GM19452 (cell line): ENCODE measurements at regions not wholly inside any gene's neighbourhood (a gene's known extent, or its start where the extent isn't known, plus 50 kb on each side); places are given as distances from the start of the nearest gene placed in this dataset.
"Not testable (repeated sequence)": the region's sequence is repeated elsewhere in the genome, so short reads cannot be mapped to it uniquely, and the experiment has no call there.

Experiments used
- ATAC-seq: cut with Tn5 transposase; IDR thresholded peaks from one replicate; pipeline ENCODE4 v1.9.1; 2021; ENCODE audit not compliant: unreplicated experiment

- no peak for ATAC-seq
These were observed 549.6 kb upstream of the CCDC54 start for GRCh38 chr3:106827515-106828213.

DNA sequence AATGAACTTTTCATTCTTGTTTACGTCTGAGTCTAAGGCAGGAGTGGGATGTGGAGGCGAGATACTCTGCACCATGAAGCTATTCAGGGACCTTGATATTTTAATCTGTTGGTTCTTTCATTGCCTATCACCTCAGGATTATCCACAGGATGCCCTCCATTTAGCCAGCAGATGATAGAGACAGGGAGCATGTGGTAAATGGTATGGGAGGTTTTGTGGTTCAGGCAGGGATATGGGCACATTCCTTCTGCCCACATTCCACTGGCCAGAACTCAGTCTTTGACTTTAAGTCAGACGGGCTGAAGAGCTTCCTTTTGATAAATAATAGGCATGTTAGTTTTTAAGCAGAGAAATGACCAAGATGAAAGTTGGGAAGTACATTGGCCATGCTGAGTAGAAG is 548.0 kb upstream of the CCDC54 start:
- ATAC-seq: no peak

DNA sequence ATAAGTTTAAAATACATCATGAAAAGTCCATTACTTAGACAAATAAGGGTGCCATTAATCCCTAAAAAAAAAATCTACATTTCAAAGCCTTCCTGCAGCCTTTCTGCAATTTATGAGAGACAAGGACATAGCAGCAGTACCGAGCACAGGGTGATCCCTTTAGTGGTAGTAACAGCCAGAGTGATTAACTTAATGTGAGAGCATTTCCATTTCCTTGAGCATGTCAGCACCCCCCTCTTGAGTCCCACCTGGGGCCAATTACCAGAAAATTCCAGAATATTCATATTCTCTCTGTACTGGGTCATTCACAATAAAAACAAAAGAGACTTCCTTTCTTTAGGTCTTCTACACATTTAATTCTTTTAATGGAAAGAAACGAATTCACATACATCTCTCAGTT is 546.9 kb upstream of the CCDC54 start:
- ATAC-seq: no peak

GRCh38 chr3:106836906-106837305 is 540.3 kb upstream of the CCDC54 start:
- no peak for ATAC-seq

DNA sequence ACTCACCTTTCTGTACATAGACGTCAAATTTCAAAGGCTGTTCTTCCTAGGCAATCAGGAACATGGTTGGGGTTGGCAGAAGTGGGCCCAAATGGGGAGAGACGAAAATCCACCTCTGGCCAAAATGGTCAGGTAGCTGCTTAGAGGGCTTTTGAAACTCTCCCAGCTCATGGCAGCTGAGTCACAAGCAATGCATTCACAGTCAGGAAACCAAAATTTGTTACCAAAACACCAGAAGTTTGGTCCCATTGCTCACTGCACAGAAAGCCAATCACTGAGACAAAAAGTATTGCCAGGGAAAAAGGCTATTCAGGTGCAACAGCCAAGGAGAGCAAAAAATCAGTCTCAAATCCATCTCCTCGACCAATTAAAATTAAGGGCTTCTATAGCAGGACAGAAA is 539.6 kb upstream of the CCDC54 start:
- ATAC-seq: no peak

DNA sequence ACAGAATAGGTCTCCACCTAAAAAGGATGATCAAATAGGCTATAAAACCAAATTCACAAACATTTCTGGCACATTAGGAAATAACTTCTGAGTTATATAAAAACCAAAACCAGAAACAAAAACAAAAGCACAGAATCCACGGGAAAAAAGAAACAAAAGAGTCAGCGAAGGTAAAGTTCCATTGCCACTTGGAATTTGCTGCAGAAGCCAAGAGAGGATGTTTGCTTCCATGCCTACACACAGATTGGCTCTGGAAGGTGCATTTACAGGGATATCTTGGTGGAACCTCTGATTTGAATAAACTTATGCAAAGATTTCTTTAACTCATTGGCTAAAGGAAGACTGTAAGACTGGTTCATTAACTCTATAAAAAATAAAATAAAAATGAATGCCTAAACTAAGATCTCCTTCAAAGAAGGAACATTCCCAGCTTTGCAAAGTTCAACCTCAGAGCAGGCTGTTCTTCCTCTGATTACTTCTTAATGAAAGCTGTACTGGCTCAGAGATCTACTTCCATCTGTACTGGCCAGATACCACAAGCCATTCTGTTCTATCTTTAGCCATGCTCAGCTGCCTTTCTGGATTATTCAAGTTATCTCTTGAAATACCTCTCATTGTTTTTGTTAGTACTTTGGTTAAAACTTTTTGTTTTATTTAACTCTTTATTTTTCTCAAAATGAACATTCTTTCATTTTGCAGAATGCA is 537.5 kb upstream of the CCDC54 start:
- ATAC-seq: no peak

- no peak for ATAC-seq
These were observed 536.9 kb upstream of the CCDC54 start for GRCh38 chr3:106840319-106840718.

GRCh38 chr3:106842151-106842550 is 535.1 kb upstream of the CCDC54 start:
- ATAC-seq: no peak

DNA sequence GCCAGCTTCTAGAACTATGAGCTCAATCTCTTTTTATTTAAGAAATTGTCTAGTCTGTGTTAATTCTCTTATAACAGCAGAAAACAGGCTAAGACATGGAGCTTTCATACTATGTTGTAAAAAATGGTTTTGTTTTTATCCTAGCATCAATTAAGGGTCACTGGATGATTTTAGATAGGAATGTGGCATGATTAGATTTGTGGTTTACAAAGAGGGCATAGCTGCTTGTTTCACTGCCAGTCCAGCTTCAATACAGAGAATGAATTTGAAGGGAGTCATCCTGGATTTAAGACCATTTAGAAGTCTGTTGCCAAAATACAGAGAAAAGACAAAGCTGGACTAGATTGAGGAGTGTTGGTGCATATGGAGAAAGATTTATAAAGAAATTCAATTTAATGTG is 532.6 kb upstream of the CCDC54 start:
- no peak for ATAC-seq

DNA sequence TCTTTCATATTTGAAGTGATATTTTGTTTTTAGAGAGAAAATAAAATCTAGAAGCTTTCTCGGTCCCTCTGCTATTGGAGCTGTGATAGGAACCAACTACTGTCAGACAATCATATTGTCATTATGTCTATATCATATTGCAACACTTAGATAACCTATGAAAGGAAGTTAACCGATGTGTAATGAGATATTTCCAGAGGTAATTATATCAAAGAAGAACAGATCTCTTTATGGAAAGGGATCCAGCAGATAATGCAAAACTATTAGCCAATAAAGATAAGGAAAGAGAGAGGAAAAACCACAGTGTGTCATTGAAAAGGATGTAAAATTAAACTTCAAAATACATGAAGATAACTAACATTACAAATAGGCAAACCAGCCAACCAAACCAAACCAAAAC is 529.1 kb upstream of the CCDC54 start:
- ATAC-seq: no peak

- ATAC-seq: no peak
These were observed 526.8 kb upstream of the CCDC54 start for GRCh38 chr3:106850437-106850836.

GRCh38 chr3:106858321-106858720 is 518.9 kb upstream of the CCDC54 start:
- not testable (repeated sequence) for ATAC-seq

GRCh38 chr3:106860182-106860581 is 517.1 kb upstream of the CCDC54 start:
- ATAC-seq: no peak

DNA sequence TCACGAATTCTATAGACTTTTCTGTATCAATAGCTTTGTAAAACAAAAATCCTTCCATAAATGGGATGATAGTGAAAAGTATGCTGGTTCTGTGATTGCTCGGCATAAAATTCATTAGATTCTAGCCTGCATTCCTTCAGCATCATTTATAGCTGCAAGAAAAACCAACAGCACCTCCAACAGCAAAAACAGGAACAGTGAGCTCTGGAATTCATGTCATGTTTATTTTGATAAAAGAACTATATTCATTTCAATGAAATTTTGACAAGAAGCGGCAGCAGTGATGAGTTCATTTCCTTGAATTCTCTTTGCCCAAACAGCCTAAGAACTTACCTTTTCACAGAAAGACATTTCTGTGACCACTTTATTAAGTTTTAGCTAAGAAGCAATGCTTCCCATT is 515.2 kb upstream of the CCDC54 start:
- no peak for ATAC-seq

DNA sequence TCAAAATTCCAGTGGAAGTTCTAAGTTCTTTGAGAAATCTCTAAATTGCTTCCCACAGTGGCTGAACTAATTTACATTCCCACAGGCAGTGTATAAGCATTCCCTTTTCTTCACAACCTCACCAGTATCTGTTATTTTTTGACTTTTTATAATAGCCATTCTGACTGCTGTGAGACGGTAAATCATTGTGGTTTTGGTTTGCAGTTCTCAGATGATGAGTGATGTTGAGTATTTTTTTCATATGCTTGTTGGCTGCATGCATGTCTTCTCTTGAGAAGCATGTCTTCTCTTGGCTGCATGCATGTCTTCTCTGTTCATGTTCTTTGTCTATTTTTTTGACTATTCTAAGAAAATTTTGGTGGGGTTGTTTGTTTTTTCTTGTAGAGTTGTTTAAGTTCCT is 499.6 kb upstream of the CCDC54 start:
- ATAC-seq: no peak

- no peak for ATAC-seq
These were observed 497.0 kb upstream of the CCDC54 start for GRCh38 chr3:106880206-106880605.

GRCh38 chr3:106881186-106881585 is 496.1 kb upstream of the CCDC54 start:
- no peak for ATAC-seq

DNA sequence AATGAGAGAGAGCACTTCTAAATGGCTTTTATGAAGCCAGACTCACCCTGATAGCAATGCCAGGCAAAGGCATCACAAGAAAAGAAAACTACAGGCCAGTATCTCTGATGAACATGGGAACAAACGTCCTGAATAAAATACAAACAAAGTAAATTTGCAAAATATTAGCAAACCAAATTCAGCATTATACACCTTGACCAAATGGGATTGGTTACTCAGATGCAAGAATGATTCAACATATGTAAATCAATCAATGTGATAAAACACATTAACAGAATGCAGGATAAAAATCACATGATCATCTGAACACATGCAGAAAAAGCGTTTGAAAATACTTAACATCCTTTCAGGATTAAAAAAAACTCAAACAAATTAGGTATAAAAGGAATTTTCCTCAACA is 494.9 kb upstream of the CCDC54 start:
- ATAC-seq: no peak

- ATAC-seq: no peak
These were observed 471.2 kb upstream of the CCDC54 start for GRCh38 chr3:106906074-106906473.

GRCh38 chr3:106908181-106908938 is 468.9 kb upstream of the CCDC54 start:
- ATAC-seq: no peak

DNA sequence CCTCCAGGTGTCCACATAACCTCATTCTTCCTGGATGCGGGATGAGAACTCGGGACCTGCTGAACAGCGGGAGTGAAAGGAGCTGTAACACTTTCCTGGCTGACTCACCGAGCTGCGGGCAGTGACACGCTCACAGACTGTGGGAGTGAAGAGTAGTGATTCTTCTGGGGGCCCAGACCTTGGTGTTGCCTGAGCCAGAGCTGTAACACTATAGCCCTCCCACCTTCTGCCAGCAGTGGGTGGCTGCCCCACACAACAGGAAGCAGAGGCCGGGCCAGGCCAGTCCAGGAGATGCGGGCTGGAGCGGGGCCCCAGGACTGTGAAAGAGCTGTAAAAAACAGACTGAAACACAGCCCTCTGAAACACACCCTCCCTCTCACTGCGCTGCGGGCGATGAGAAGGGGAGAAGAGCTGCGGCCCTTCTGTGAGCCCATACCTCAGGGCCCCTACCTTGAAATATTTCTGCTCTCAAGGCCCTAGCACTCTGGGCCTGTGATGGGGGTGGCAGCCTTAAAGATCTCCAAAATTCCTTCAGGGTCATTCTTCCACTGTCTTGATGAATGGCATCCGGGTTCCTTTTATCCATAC is 464.0 kb upstream of the CCDC54 start:
- no peak for ATAC-seq

- no peak for ATAC-seq
These were observed 463.3 kb upstream of the CCDC54 start for GRCh38 chr3:106913966-106914365.
